IMR-90 (cell line): ENCODE measurements at regions not wholly inside any gene's neighbourhood (a gene's known extent, or its start where the extent isn't known, plus 50 kb on each side); places are given as distances from the start of the nearest gene placed in this dataset.

Experiments
- ATAC-seq: fragments of 200-7000 bp; cut with Tn5 transposase; 2 replicates; pipeline ENCODE4 v1.9.1; 2020; ENCODE audit warnings: low read depth, mild to moderate bottlenecking, moderate library complexity
- BruUV-seq: library from RNA; stranded (reverse); fragments of 400-500 nt; replicated peaks from 2 replicates; lab custom pipeline; 2021; lab: Mats Ljungman, UMichigan
- CTCF ChIA-PET: fragments of 300-600 bp; formaldehyde crosslinking; extraction: SDS; loops from one replicate; lab custom pipeline; 2021; ENCODE audit warnings: antibody characterized with exemption; lab: Yijun Ruan, JAX
- POLR2A ChIA-PET: fragments of 300-600 bp; sonication (Branson Sonifier 250); formaldehyde crosslinking; loops from one replicate; lab custom pipeline; 2022; ENCODE audit warnings: antibody characterized with exemption; ENCODE audit not compliant: unreplicated experiment; lab: Charles Lee
- DNase-seq: peaks from one replicate; pipeline ENCODE4 v3.0.0; 2013
- H2AFZ ChIP-seq: replicated peaks from 2 replicates; pipeline ENCODE3; 2013; ENCODE audit warnings: low read length, mild to moderate bottlenecking; ENCODE audit not compliant: poor library complexity
- H2AK5ac ChIP-seq: 2 replicates; pipeline ENCODE4 v1.6.1; 2013; ENCODE audit warnings: low read depth, low read length, inconsistent platforms
- H2AK9ac ChIP-seq: replicated peaks from 2 replicates; pipeline ENCODE3; 2013; ENCODE audit warnings: mild to moderate bottlenecking, low read depth, low read length, moderate library complexity; ENCODE audit not compliant: poor library complexity
- H2BK120ac ChIP-seq: 2 replicates; pipeline ENCODE4 v1.6.1; 2013; ENCODE audit warnings: low read depth, low read length, inconsistent platforms
- H2BK15ac ChIP-seq: 3 replicates; pipeline ENCODE4 v1.6.1; 2013; ENCODE audit warnings: low read depth, low read length, inconsistent platforms
- H2BK20ac ChIP-seq: 2 replicates; pipeline ENCODE4 v1.6.1; 2013; ENCODE audit warnings: low read depth, mild to moderate bottlenecking, inconsistent platforms, low read length, moderate library complexity
- H2BK5ac ChIP-seq: 2 replicates; pipeline ENCODE4 v1.6.1; 2013; ENCODE audit warnings: mild to moderate bottlenecking, low read depth, low read length, inconsistent platforms; ENCODE audit not compliant: poor library complexity, severe bottlenecking
- H3K14ac ChIP-seq: replicated peaks from 2 replicates; pipeline ENCODE4 v1.6.1; 2013; ENCODE audit warnings: low read depth, low read length, inconsistent platforms
- H3K18ac ChIP-seq: 2 replicates; pipeline ENCODE4 v1.6.1; 2013; ENCODE audit warnings: low read depth, low read length, control low read depth
- H3K23ac ChIP-seq: 2 replicates; pipeline ENCODE4 v1.6.1; 2013; ENCODE audit warnings: low read depth, low read length, inconsistent platforms
- H3K27ac ChIP-seq: 2 replicates; pipeline ENCODE4 v1.5.1; 2013; ENCODE audit warnings: mild to moderate bottlenecking, control low read depth, low read length; ENCODE audit not compliant: insufficient read depth
- H3K27me3 ChIP-seq: 2 replicates; pipeline ENCODE4 v1.6.1; 2013; ENCODE audit warnings: low read length; ENCODE audit not compliant: control insufficient read depth, insufficient read depth
- H3K36me3 ChIP-seq: 2 replicates; pipeline ENCODE4 v1.6.1; 2013; ENCODE audit warnings: low read length, mixed read lengths; ENCODE audit not compliant: control insufficient read depth, insufficient read depth
- H3K4ac ChIP-seq: 2 replicates; pipeline ENCODE4 v1.6.1; 2013; ENCODE audit warnings: low read depth, low read length, inconsistent platforms
- H3K4me1 ChIP-seq: 2 replicates; pipeline ENCODE4 v1.6.1; 2013; ENCODE audit warnings: low read length, mixed read lengths; ENCODE audit not compliant: control insufficient read depth, insufficient read depth
- H3K4me2 ChIP-seq: 2 replicates; pipeline ENCODE4 v1.6.1; 2013; ENCODE audit warnings: low read depth, mild to moderate bottlenecking, control low read depth, low read length, moderate library complexity
- H3K4me3 ChIP-seq: 2 replicates; pipeline ENCODE4 v1.5.1; 2013; ENCODE audit warnings: low read depth, mild to moderate bottlenecking, control low read depth, low read length, moderate library complexity; ENCODE audit not compliant: insufficient read depth
- H3K56ac ChIP-seq: 2 replicates; pipeline ENCODE4 v1.6.1; 2013; ENCODE audit warnings: low read length, inconsistent platforms; ENCODE audit not compliant: insufficient read depth; ENCODE audit errors: extremely low read depth
- H3K79me1 ChIP-seq, 2 experiments: 2 replicates each; pipeline ENCODE4 v1.6.1; 2013; ENCODE audit warnings: low read length in 2 of 2, inconsistent platforms in 1 of 2, low read depth in 1 of 2
- H3K9ac ChIP-seq: 2 replicates; pipeline ENCODE4 v1.6.1; 2013; ENCODE audit warnings: low read depth, low read length, control low read depth
- H3K9me1 ChIP-seq: 2 replicates; pipeline ENCODE4 v1.6.1; 2013; ENCODE audit warnings: low read length, inconsistent platforms; ENCODE audit not compliant: insufficient read depth
- H3K9me3 ChIP-seq: 2 replicates; pipeline ENCODE4 v1.6.1; 2013; ENCODE audit warnings: low read length; ENCODE audit not compliant: control insufficient read depth, insufficient read depth
- H4K20me1 ChIP-seq: 2 replicates; pipeline ENCODE4 v1.6.1; 2013; ENCODE audit warnings: low read length, inconsistent platforms; ENCODE audit not compliant: insufficient read depth
- H4K5ac ChIP-seq: 2 replicates; pipeline ENCODE4 v1.6.1; 2013; ENCODE audit warnings: mild to moderate bottlenecking, low read depth, low read length, control low read depth
- H4K8ac ChIP-seq, 2 experiments: 2 replicates each; pipeline ENCODE4 v1.6.1; 2013; ENCODE audit warnings: low read depth in 2 of 2, low read length in 2 of 2, control low read depth in 1 of 2, inconsistent platforms in 1 of 2
- H4K91ac ChIP-seq: 2 replicates; pipeline ENCODE4 v1.6.1; 2013; ENCODE audit warnings: low read depth, low read length, inconsistent platforms; ENCODE audit not compliant: insufficient read depth
- CHD1 ChIP-seq: IDR thresholded peaks from 2 replicates; pipeline ENCODE4 v1.6.1; 2012; ENCODE audit warnings: low read depth, low read length, improper control_type of control experiment
- CTCF ChIP-seq: conservative IDR thresholded peaks from 2 replicates; pipeline ENCODE4 v1.5.1; 2012; ENCODE audit warnings: mild to moderate bottlenecking, low read depth, low read length, improper control_type of control experiment
- ELK1 ChIP-seq: fragments of 150-350 bp; IDR thresholded peaks from 2 replicates; pipeline ENCODE4 v1.6.1; 2016; ENCODE audit warnings: low read depth, mild to moderate bottlenecking, low read length, moderate library complexity, borderline replicate concordance
- FOS ChIP-seq: fragments of 150-350 bp; IDR thresholded peaks from 2 replicates; pipeline ENCODE4 v1.6.1; 2016; ENCODE audit warnings: low read depth, low read length
- MAZ ChIP-seq: IDR thresholded peaks from 2 replicates; pipeline ENCODE4 v1.6.1; 2012; ENCODE audit warnings: low read depth, mild to moderate bottlenecking, low read length, improper control_type of control experiment, moderate library complexity, borderline replicate concordance
- NFE2L2 ChIP-seq: fragments of 150-350 bp; IDR thresholded peaks from 2 replicates; pipeline ENCODE4 v1.6.1; 2016; ENCODE audit warnings: low read depth, mild to moderate bottlenecking, low read length
- POLR2A ChIP-seq: IDR thresholded peaks from 2 replicates; pipeline ENCODE4 v1.6.1; 2012; ENCODE audit warnings: mild to moderate bottlenecking, low read depth, low read length
- RCOR1 ChIP-seq: IDR thresholded peaks from 2 replicates; pipeline ENCODE4 v1.6.1; 2012; ENCODE audit warnings: mild to moderate bottlenecking, low read length, improper control_type of control experiment; ENCODE audit not compliant: insufficient replicate concordance
- RFX5 ChIP-seq: IDR thresholded peaks from 2 replicates; pipeline ENCODE4 v1.8.0; 2012; ENCODE audit warnings: low read depth, mild to moderate bottlenecking, low read length, moderate library complexity
- SMC3 ChIP-seq: fragments of 150-350 bp; IDR thresholded peaks from 2 replicates; pipeline ENCODE4 v1.6.1; 2016; ENCODE audit warnings: low read depth, mild to moderate bottlenecking, antibody characterized with exemption, low read length, moderate library complexity
- USF2 ChIP-seq: fragments of 150-350 bp; IDR thresholded peaks from 2 replicates; pipeline ENCODE4 v1.6.1; 2017; ENCODE audit warnings: mild to moderate bottlenecking, antibody characterized with exemption, low read length, low read depth
- WGBS, 2 experiments: methylation state at CpG; one replicate each; pipeline versions ENCODE4 v1.1.5 to v1.1.7; 2013; ENCODE audit warnings: missing lambda C conversion rate in 2 of 2; ENCODE audit not compliant: insufficient read length in 1 of 2; ENCODE audit errors: extremely low coverage in 2 of 2; 5-methylcytosine and 5-hydroxymethylcytosine counted together
- dilution Hi-C: fragments of 300-500 bp; cut with HindIII; formaldehyde crosslinking; loops from one replicate; pipeline ENCODE4 v1.14.3; 2018; ENCODE audit warnings: low sequenced_read_pairs; ENCODE audit not compliant: unreplicated experiment
- in situ Hi-C: fragments of 300-500 bp; cut with MboI; formaldehyde crosslinking; loops from 3 replicates; pipeline ENCODE4 v1.14.3; 2019; ENCODE audit warnings: low sequenced_read_pairs, inconsistent platforms, mixed read lengths
- intact Hi-C: fragments of 100-400 bp; cut with micrococcal nuclease; formaldehyde crosslinking; loops from 2 replicates; pipeline ENCODE4 v1.10.0; 2022

- WGBS, 2 experiments: no CpG with 5 or more reads among the region's 3 CpGs
Measured at GRCh38 chr11:39932966-39933365, 1526.5 kb downstream of the LRRC4C start.

More at GRCh38 chr11:39932966-39933365, 1526.5 kb downstream of the LRRC4C start:
- no peak overlapping the region for H3K4me3 ChIP-seq
- no peak for TF ChIP-seq POLR2A
- no peak for TF ChIP-seq CHD1
- TF ChIP-seq RCOR1: no peak
- no peak for TF ChIP-seq SMC3
- no peak for TF ChIP-seq RFX5
- no peak for TF ChIP-seq NFE2L2
- TF ChIP-seq CTCF: no peak
- no peak for TF ChIP-seq ELK1
- TF ChIP-seq MAZ: no peak
- TF ChIP-seq USF2: no peak
- TF ChIP-seq FOS: no peak
- no peak overlapping the region for H4K91ac ChIP-seq
- H2AK5ac ChIP-seq: no peak overlapping the region
- H2BK5ac ChIP-seq: no peak overlapping the region
- H4K20me1 ChIP-seq: no peaks in the 10 kb centered on the region
- dilution Hi-C loops (no loop called here), intact Hi-C loops (no loop called here), in situ Hi-C loops (no loop called here)
- H3K4me2 ChIP-seq: no peak overlapping the region
- H2BK120ac ChIP-seq: no peak overlapping the region
- ATAC-seq (no peak), DNase-seq (no peak)
- no peak overlapping the region for H3K14ac ChIP-seq
- no peak overlapping the region for H3K27ac ChIP-seq
- no peak overlapping the region for H4K5ac ChIP-seq
- H2BK20ac ChIP-seq: no peak overlapping the region
- no peak overlapping the region for H2AFZ ChIP-seq
- H4K8ac ChIP-seq: no peak overlapping the region
- H3K36me3 ChIP-seq: no peaks in the 10 kb centered on the region
- H3K4ac ChIP-seq: no peak overlapping the region
- no TSS peak for BruUV-seq
- H3K56ac ChIP-seq: no peak overlapping the region
- ChIA-PET POLR2A (no interaction called here), CTCF (no interaction called here)
- no peaks in the 10 kb centered on the region for H3K79me1 ChIP-seq
- H3K23ac ChIP-seq: no peak overlapping the region
- H3K9me1 ChIP-seq: no peaks in the 10 kb centered on the region
- H3K9me3 ChIP-seq: peaks cover 7% of the 10 kb centered on the region
- H3K18ac ChIP-seq: no peak overlapping the region
- no peak overlapping the region for H2AK9ac ChIP-seq
- H3K27me3 ChIP-seq: no peaks in the 10 kb centered on the region
- no peak overlapping the region for H3K9ac ChIP-seq
- H3K4me1 ChIP-seq: no peaks in the 10 kb centered on the region
- no peak overlapping the region for H2BK15ac ChIP-seq
